ENCODE measurements at regions not wholly inside any gene's neighbourhood (a gene's known extent, or its start where the extent isn't known, plus 50 kb on each side); places are given as distances from the start of the nearest gene placed in this dataset.

GRCh38 chr2:37779139-37779538 is 107.7 kb upstream of the CDC42EP3 start:
- H3K79me2 ChIP-seq (ENCODE audit: low read depth): no peaks in the 10 kb centered on the region
- H3K9me3 ChIP-seq (ENCODE audit: insufficient read depth, low read depth): no peaks in the 10 kb centered on the region; the same call in 1 of the 2 replicates
- POLR2A ChIA-PET (ENCODE audit: unreplicated experiment): no interaction called here
- no peaks in the 10 kb centered on the region for H4K20me1 ChIP-seq (ENCODE audit: insufficient read depth)
- H3K27ac ChIP-seq: no peak overlapping the region
- H3K4me2 ChIP-seq: no peak overlapping the region
- intact Hi-C loops (cut with micrococcal nuclease; ENCODE audit: unreplicated experiment): loop anchor here (5.0 kb wide), 1 partner anchor 192 kb away; no protein-coding TSS in a partner anchor
- H3K36me3 ChIP-seq (ENCODE audit: low read depth): no peaks in the 10 kb centered on the region
- TF ChIP-seq CTCF (conservative IDR thresholded peaks at IDR 0.05): no peak
- no peak for TF ChIP-seq EZH2 (IDR thresholded peaks at IDR 0.05; ENCODE audit: low read depth)
- no peaks in the 10 kb centered on the region for H3K27me3 ChIP-seq (ENCODE audit: insufficient read depth, low read depth)
- peaks cover 60% of the 10 kb centered on the region for H3K4me1 ChIP-seq (replicated peaks; ENCODE audit: insufficient read depth)
- no peak overlapping the region for H3K4me3 ChIP-seq
- BruUV-seq (replicated peaks): no TSS peak
- no peak overlapping the region for H2AFZ ChIP-seq
- H3F3A ChIP-seq (ENCODE audit: insufficient read depth, low read depth): peaks cover 21% of the 10 kb centered on the region
- CTCF ChIA-PET: no interaction called here
- DNase-seq: no peak
- H3K9me2 ChIP-seq (ENCODE audit: insufficient read depth): no peaks in the 10 kb centered on the region

GRCh38 chr2:37779611-37780386 is 108.4 kb upstream of the CDC42EP3 start:
- Histone ChIP-seq H3K27me3 (ENCODE audit: insufficient read depth, low read depth) (no peaks in the 10 kb centered on the region), H3K9me3 (ENCODE audit: insufficient read depth, low read depth) (no peaks in the 10 kb centered on the region; the same call in 1 of the 2 replicates), H3K79me2 (ENCODE audit: low read depth) (no peaks in the 10 kb centered on the region), H3K9me2 (ENCODE audit: insufficient read depth) (no peaks in the 10 kb centered on the region), H2AFZ (no peak overlapping the region), H3K4me3 (no peak overlapping the region), H3K36me3 (ENCODE audit: low read depth) (no peaks in the 10 kb centered on the region), H3K27ac (no peak overlapping the region), H3K4me1 (replicated peaks; ENCODE audit: insufficient read depth) (peaks cover 57% of the 10 kb centered on the region), H4K20me1 (ENCODE audit: insufficient read depth) (no peaks in the 10 kb centered on the region), H3F3A (ENCODE audit: insufficient read depth, low read depth) (peaks cover 21% of the 10 kb centered on the region), H3K4me2 (no peak overlapping the region)
- intact Hi-C loops (cut with micrococcal nuclease; ENCODE audit: unreplicated experiment): loop anchor here (5.0 kb wide), 1 partner anchor 192 kb away; no protein-coding TSS in a partner anchor
- ChIA-PET POLR2A (ENCODE audit: unreplicated experiment) (no interaction called here), CTCF (no interaction called here)
- TF ChIP-seq EZH2 (IDR thresholded peaks at IDR 0.05; ENCODE audit: low read depth) (no peak), CTCF (conservative IDR thresholded peaks at IDR 0.05) (no peak)
- BruUV-seq (replicated peaks): no TSS peak
- no peak for DNase-seq

- no peak overlapping the region for H3K27ac ChIP-seq
- ChIA-PET POLR2A (ENCODE audit: unreplicated experiment) (interaction anchor here (0.7 kb wide), 1 partner anchor 616 kb away, joined by 5 read pairs; no protein-coding TSS in a partner anchor), CTCF (interaction anchor here (0.7 kb wide), 1 partner anchor 1065 kb away, joined by 3 read pairs; no protein-coding TSS in a partner anchor)
- H3K27me3 ChIP-seq (ENCODE audit: insufficient read depth, low read depth): no peaks in the 10 kb centered on the region
- no peaks in the 10 kb centered on the region; the same call in 1 of the 2 replicates for H3K9me3 ChIP-seq (ENCODE audit: insufficient read depth, low read depth)
- H4K20me1 ChIP-seq (ENCODE audit: insufficient read depth): no peaks in the 10 kb centered on the region
- peaks cover 51% of the 10 kb centered on the region for H3K4me1 ChIP-seq (replicated peaks; ENCODE audit: insufficient read depth)
- H3K79me2 ChIP-seq (ENCODE audit: low read depth): no peaks in the 10 kb centered on the region
- intact Hi-C loops (cut with micrococcal nuclease; ENCODE audit: unreplicated experiment): no loop called here
- TF ChIP-seq CTCF (conservative IDR thresholded peaks at IDR 0.05) (no peak), EZH2 (IDR thresholded peaks at IDR 0.05; ENCODE audit: low read depth) (no peak)
- no peaks in the 10 kb centered on the region for H3K36me3 ChIP-seq (ENCODE audit: low read depth)
- peaks cover 21% of the 10 kb centered on the region for H3F3A ChIP-seq (ENCODE audit: insufficient read depth, low read depth)
- H3K9me2 ChIP-seq (ENCODE audit: insufficient read depth): no peaks in the 10 kb centered on the region
- H3K4me3 ChIP-seq: no peak overlapping the region
- no peak overlapping the region for H2AFZ ChIP-seq
- H3K4me2 ChIP-seq: no peak overlapping the region
- BruUV-seq (replicated peaks): no TSS peak
- DNase-seq: no peak
These were observed 108.9 kb upstream of the CDC42EP3 start for GRCh38 chr2:37780387-37780676.
